DOHH2 (cell line): ENCODE measurements at regions not wholly inside any gene's neighbourhood (a gene's known extent, or its start where the extent isn't known, plus 50 kb on each side); places are given as distances from the start of the nearest gene placed in this dataset.

Experiments
- EZH2phosphoT487 ChIP-seq: fragments of 200-600 bp; sonication (generic); IDR thresholded peaks from 2 replicates; pipeline ENCODE4 v1.6.1; 2017; ENCODE audit warnings: borderline replicate concordance, mild to moderate bottlenecking, antibody characterized with exemption, low read length, moderate library complexity, mixed read lengths
- TF ChIP-seq, protein P1 (sequence below): fragments of 200-600 bp; sonication (generic); IDR thresholded peaks from one replicate; pipeline ENCODE4 v1.5.1; 2014; ENCODE audit warnings: antibody characterized with exemption, mild to moderate bottlenecking, low read depth, low read length; ENCODE audit not compliant: poor library complexity, severe bottlenecking

DNA sequence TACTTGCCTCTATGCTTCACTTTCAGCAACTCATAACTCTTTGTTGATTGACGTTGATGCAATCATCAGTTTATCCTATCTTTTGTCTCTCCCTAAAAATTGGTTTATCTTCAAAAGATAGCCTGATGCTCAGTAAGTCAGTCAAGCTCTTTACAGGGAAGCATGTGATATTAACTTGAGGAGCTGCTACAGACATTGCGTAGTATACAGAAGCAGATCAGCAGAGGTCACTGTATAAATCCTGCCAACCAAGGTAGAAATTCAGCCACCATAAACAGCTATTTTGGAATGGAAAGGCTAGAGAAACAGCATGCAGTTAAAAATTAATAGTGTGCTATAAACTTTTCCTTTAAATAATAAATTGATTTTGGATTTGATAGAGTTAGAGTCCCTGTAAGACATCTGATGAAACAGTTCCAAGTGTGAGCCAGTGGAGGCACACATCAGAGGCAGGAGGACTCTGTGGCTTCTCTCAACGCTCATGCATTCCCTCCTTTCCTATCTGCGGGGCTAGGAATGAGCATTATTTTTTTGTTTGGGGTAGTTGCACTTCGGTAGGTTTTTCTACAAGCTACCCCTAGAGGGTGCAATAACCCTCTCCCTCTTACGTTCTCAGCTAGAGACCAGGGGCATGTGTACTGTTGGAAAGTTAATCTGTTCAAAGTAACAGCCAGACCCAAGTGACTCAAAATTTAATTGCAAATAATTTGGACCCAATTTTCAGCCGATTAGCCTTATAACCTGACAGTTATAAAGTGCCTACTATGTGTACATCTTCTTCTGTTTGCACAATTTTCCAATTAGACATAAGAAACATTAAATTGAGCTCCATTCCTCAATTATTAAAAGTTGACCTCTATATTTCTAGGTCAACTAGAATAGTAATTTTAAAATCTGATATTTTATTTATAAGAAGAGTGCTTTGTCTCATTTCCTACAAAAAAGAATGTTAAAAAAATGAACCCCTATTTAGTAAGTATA lies 647.7 kb upstream of the SOX9 start:
- TF ChIP-seq, protein P1, sequence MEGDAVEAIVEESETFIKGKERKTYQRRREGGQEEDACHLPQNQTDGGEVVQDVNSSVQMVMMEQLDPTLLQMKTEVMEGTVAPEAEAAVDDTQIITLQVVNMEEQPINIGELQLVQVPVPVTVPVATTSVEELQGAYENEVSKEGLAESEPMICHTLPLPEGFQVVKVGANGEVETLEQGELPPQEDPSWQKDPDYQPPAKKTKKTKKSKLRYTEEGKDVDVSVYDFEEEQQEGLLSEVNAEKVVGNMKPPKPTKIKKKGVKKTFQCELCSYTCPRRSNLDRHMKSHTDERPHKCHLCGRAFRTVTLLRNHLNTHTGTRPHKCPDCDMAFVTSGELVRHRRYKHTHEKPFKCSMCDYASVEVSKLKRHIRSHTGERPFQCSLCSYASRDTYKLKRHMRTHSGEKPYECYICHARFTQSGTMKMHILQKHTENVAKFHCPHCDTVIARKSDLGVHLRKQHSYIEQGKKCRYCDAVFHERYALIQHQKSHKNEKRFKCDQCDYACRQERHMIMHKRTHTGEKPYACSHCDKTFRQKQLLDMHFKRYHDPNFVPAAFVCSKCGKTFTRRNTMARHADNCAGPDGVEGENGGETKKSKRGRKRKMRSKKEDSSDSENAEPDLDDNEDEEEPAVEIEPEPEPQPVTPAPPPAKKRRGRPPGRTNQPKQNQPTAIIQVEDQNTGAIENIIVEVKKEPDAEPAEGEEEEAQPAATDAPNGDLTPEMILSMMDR: peak; percentile 74
- no peak for TF ChIP-seq EZH2phosphoT487
